Chondrocyte (in vitro differentiated cells): ENCODE measurements at regions not wholly inside any gene's neighbourhood (a gene's known extent, or its start where the extent isn't known, plus 50 kb on each side); places are given as distances from the start of the nearest gene placed in this dataset.
A peak's percentile ranks its signal among the peaks of the same experiment; 100 is the strongest.
"Not testable (repeated sequence)": the region's sequence is repeated elsewhere in the genome, so short reads cannot be mapped to it uniquely, and the experiment has no call there.

Experiments used
- DNase-seq: peaks from one replicate; pipeline ENCODE4 v3.0.0; 2021; ENCODE audit warnings: mixed read lengths, low spot score
- H3K27ac Mint-ChIP-seq: one replicate; pipeline ENCODE4 v1.8.0; 2021; ENCODE audit warnings: mild to moderate bottlenecking, moderate library complexity, mixed read lengths; ENCODE audit not compliant: unreplicated experiment
- H3K27me3 Mint-ChIP-seq: 2 replicates; pipeline ENCODE4 v1.8.0; 2021; ENCODE audit warnings: low read depth, mixed read lengths
- H3K36me3 Mint-ChIP-seq: 2 replicates; pipeline ENCODE4 v1.8.0; 2021; ENCODE audit warnings: low read depth, mixed read lengths
- H3K4me1 Mint-ChIP-seq: 2 replicates; pipeline ENCODE4 v1.8.0; 2021; ENCODE audit warnings: low read depth, mild to moderate bottlenecking, mixed read lengths
- H3K4me3 Mint-ChIP-seq: one replicate; pipeline ENCODE4 v1.8.0; 2021; ENCODE audit warnings: mild to moderate bottlenecking, moderate library complexity, mixed read lengths; ENCODE audit not compliant: unreplicated experiment
- H3K9me3 Mint-ChIP-seq: 2 replicates; pipeline ENCODE4 v1.8.0; 2021; ENCODE audit warnings: low read depth, mixed read lengths
- TF ChIP-seq, protein P1 (sequence below): fragments of 200-600 bp; sonication (generic); IDR thresholded peaks from 2 replicates; pipeline ENCODE4 v1.5.0; 2021; ENCODE audit warnings: antibody characterized with exemption, mild to moderate bottlenecking, moderate library complexity

DNA sequence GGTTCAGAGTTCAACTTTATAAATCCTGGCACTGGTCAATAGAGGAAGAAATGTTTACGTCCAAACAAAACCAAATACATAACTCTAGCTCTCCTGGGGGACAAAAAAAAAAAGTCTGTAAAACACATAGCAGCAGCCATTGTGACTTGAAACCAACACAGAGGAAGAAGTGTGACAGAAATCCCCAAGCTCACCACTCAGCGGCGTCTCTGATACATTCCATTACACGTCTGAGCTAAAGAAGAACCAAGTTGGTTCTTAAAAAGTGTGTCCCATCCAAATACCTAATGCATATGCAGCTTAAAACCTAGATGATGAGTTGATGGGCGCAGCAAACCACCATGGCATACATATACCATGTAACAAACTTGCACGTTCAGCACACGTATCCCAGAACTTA, 58.3 kb upstream of the NANOS1 start:
- DNase-seq, result no peak
- Mint-ChIP-seq H3K4me3 (no peak overlapping the region), H3K27me3 (peaks cover 5% of the 10 kb centered on the region), H3K36me3 (peaks cover 6% of the 10 kb centered on the region), H3K4me1 (no peaks in the 10 kb centered on the region), H3K27ac (no peak overlapping the region), H3K9me3 (peaks cover 22% of the 10 kb centered on the region)
- TF ChIP-seq, protein P1, sequence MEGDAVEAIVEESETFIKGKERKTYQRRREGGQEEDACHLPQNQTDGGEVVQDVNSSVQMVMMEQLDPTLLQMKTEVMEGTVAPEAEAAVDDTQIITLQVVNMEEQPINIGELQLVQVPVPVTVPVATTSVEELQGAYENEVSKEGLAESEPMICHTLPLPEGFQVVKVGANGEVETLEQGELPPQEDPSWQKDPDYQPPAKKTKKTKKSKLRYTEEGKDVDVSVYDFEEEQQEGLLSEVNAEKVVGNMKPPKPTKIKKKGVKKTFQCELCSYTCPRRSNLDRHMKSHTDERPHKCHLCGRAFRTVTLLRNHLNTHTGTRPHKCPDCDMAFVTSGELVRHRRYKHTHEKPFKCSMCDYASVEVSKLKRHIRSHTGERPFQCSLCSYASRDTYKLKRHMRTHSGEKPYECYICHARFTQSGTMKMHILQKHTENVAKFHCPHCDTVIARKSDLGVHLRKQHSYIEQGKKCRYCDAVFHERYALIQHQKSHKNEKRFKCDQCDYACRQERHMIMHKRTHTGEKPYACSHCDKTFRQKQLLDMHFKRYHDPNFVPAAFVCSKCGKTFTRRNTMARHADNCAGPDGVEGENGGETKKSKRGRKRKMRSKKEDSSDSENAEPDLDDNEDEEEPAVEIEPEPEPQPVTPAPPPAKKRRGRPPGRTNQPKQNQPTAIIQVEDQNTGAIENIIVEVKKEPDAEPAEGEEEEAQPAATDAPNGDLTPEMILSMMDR, result peak; percentile 8

DNA sequence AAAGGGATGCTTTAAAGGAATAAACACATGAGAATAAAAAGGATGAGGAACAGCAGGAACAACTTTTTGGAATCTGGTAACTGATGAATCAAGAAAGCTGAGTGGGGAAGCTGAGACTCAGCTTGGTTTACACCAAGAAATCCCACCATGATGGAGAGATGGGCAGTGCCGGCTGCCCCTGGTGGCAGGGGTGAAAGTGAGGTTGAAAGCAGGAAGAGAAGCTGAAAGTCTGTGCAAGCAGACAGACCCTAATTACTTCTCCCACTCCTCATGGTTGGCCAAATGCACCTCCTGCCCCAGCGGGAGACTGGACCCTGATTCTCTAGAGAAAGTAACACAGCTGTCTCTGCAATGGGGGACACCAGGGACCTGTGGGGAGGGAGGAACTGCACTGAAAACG, 57.6 kb upstream of the NANOS1 start:
- Mint-ChIP-seq H3K4me3 (no peak overlapping the region), H3K4me1 (no peaks in the 10 kb centered on the region), H3K27ac (no peak overlapping the region), H3K36me3 (peaks cover 6% of the 10 kb centered on the region), H3K9me3 (peaks cover 22% of the 10 kb centered on the region), H3K27me3 (peaks cover 3% of the 10 kb centered on the region)
- DNase-seq, result no peak
- TF ChIP-seq, protein P1, result no peak

GRCh38 chr10:118973744-118974143, 55.8 kb upstream of the NANOS1 start:
- H3K27me3 Mint-ChIP-seq, result peaks cover 2% of the 10 kb centered on the region
- H3K36me3 Mint-ChIP-seq, result peaks cover 6% of the 10 kb centered on the region
- TF ChIP-seq, protein P1, result no peak

DNA sequence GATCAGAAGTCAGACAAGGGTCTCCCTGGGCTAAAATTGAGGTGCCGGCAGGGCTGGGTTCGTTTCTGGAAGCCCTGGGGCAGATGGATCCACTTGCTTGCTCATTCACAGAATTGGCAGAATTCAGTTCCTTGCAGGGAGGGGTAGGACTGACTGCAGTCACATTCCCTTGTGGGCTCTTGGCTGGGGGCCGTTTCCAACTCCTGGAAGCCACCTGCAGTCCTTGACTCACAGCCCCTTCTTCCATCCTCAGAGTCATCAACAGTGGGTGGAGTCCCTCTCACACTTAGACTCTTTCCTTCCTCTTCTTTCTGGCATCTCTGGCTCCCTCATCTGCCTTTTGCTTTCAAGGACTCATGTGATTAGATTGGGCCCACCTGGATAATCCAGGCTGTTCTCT, 54.6 kb upstream of the NANOS1 start:
- Mint-ChIP-seq H3K9me3 (peaks cover 22% of the 10 kb centered on the region), H3K27ac (no peak overlapping the region), H3K36me3 (peaks cover 6% of the 10 kb centered on the region), H3K4me3 (no peak overlapping the region), H3K4me1 (no peaks in the 10 kb centered on the region), H3K27me3 (peaks cover 2% of the 10 kb centered on the region)
- TF ChIP-seq, protein P1, result no peak
- DNase-seq, result no peak

More at GRCh38 chr10:118973744-118974143, 55.8 kb upstream of the NANOS1 start:
- peaks cover 22% of the 10 kb centered on the region for H3K9me3 Mint-ChIP-seq
- no peak for DNase-seq
- H3K4me1 Mint-ChIP-seq, result no peaks in the 10 kb centered on the region
- H3K4me3 Mint-ChIP-seq, result no peak overlapping the region
- no peak overlapping the region for H3K27ac Mint-ChIP-seq

DNA sequence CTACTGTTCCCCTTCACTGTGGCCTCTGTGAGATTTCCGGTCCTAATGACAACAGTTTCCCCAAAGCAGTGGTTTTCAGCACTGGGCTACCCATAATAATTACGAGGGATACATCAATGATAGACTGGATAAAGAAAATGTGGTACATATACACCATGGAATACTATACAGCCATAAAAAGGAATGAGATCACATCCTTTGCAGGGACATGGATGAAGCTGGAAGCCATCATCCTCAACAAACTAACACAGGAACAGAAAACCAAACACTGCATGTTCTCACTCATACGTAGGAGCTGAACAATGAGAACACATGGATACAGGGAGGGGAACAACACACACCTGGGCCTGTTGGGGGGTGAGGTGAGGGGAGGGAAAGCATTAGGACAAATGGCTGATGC, 53.3 kb upstream of the NANOS1 start:
- H3K4me1 Mint-ChIP-seq, H3K4me3 Mint-ChIP-seq, H3K27me3 Mint-ChIP-seq, H3K36me3 Mint-ChIP-seq, H3K27ac Mint-ChIP-seq, DNase-seq: not testable (repeated sequence)
- H3K9me3 Mint-ChIP-seq, result peaks cover 22% of the 10 kb centered on the region

DNA sequence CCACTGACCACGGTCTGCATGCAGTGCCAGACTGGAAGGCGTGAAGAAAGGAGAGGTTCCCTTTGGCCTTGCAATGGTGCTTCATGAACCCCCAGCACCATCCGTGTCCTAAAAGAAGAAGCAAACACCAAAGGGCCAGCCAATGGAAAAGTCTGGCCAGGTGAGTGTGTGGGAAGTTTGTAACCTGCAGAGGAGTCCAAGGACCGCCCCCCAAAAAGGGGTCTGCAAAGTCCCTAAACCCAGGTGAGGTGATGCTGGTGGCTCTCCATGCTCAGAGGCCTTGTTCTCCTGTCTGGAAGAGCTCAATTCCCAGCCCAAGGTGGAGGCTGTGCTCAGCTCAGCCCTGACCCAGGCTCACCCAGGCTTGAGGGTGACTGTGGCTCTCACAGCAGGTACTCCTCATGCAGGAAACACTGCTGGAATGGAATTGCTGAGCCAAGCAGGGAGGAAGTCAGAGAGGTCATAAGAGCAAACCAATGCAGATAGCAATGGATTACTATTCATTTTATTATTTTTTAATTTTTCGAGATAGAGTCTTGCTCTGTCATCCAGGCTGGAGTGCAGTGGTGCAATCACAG, 52.4 kb upstream of the NANOS1 start:
- Mint-ChIP-seq H3K27me3 (peaks cover 2% of the 10 kb centered on the region), H3K9me3 (peaks cover 22% of the 10 kb centered on the region), H3K4me3 (no peak overlapping the region), H3K36me3 (peaks cover 6% of the 10 kb centered on the region), H3K4me1 (no peaks in the 10 kb centered on the region), H3K27ac (no peak overlapping the region)
- TF ChIP-seq, protein P1, result no peak
- no peak for DNase-seq
